ENCODE measurements at regions not wholly inside any gene's neighbourhood (a gene's known extent, or its start where the extent isn't known, plus 50 kb on each side); places are given as distances from the start of the nearest gene placed in this dataset.

DNA sequence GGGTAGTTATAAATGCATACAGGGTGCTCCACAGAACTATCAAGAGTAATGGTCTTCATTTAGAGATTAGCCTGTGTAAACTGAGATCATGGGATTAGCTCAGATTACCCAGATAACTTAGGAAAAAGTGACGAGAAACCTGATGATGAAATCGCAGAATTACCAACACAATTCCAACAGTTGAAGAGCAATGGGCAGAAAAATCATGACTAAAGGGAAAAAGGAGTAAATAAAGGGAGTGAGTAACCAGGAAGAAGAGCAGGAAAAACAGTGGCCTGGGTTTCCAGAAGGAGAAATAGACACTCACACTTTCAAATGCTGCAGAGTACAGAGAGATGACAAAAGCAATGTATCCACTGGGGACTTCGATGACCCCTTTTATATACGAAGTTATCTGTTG, 817.3 kb downstream of the TRIML1 start:
- ChIA-PET CTCF (no interaction called here), POLR2A (no interaction called here)
- ATAC-seq = no peak
- H3K27me3 ChIP-seq (ENCODE audit: control insufficient read depth, insufficient read depth, low read length) = no peaks in the 10 kb centered on the region
- H3K4me1 ChIP-seq (ENCODE audit: control insufficient read depth, insufficient read depth, low read length) = no peaks in the 10 kb centered on the region
- no peaks in the 10 kb centered on the region for H3K36me3 ChIP-seq (ENCODE audit: control insufficient read depth, insufficient read depth, low read length)
- H3K4me3 ChIP-seq (ENCODE audit: low read depth in 2 of 2, low read length in 2 of 2) = no peak overlapping the region
- H3K27ac ChIP-seq (ENCODE audit: low read length) = no peak overlapping the region
- no TSS peak for BruUV-seq (replicated peaks)
- H3K9me3 ChIP-seq (ENCODE audit: control insufficient read depth, insufficient read depth, low read depth, low read length) = no peaks in the 10 kb centered on the region
- DNase-seq (ENCODE audit: low read depth, low spot score) = no peak
- TF ChIP-seq TCF7L2 (IDR thresholded peaks at IDR 0.05; ENCODE audit: low read depth, low read length) (no peak), POLR2AphosphoS5 (IDR thresholded peaks at IDR 0.05; ENCODE audit: low read depth, low read length) (no peak), SIN3A (IDR thresholded peaks at IDR 0.05; ENCODE audit: borderline replicate concordance, insufficient read depth, low read depth, low read length) (no peak)
- TF ChIP-seq, protein P1, sequence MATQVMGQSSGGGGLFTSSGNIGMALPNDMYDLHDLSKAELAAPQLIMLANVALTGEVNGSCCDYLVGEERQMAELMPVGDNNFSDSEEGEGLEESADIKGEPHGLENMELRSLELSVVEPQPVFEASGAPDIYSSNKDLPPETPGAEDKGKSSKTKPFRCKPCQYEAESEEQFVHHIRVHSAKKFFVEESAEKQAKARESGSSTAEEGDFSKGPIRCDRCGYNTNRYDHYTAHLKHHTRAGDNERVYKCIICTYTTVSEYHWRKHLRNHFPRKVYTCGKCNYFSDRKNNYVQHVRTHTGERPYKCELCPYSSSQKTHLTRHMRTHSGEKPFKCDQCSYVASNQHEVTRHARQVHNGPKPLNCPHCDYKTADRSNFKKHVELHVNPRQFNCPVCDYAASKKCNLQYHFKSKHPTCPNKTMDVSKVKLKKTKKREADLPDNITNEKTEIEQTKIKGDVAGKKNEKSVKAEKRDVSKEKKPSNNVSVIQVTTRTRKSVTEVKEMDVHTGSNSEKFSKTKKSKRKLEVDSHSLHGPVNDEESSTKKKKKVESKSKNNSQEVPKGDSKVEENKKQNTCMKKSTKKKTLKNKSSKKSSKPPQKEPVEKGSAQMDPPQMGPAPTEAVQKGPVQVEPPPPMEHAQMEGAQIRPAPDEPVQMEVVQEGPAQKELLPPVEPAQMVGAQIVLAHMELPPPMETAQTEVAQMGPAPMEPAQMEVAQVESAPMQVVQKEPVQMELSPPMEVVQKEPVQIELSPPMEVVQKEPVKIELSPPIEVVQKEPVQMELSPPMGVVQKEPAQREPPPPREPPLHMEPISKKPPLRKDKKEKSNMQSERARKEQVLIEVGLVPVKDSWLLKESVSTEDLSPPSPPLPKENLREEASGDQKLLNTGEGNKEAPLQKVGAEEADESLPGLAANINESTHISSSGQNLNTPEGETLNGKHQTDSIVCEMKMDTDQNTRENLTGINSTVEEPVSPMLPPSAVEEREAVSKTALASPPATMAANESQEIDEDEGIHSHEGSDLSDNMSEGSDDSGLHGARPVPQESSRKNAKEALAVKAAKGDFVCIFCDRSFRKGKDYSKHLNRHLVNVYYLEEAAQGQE (IDR thresholded peaks at IDR 0.05; ENCODE audit: insufficient read depth in 1 of 2, low read depth in 2 of 2, low read length in 1 of 2) = no peak
- TF ChIP-seq, protein P2, sequence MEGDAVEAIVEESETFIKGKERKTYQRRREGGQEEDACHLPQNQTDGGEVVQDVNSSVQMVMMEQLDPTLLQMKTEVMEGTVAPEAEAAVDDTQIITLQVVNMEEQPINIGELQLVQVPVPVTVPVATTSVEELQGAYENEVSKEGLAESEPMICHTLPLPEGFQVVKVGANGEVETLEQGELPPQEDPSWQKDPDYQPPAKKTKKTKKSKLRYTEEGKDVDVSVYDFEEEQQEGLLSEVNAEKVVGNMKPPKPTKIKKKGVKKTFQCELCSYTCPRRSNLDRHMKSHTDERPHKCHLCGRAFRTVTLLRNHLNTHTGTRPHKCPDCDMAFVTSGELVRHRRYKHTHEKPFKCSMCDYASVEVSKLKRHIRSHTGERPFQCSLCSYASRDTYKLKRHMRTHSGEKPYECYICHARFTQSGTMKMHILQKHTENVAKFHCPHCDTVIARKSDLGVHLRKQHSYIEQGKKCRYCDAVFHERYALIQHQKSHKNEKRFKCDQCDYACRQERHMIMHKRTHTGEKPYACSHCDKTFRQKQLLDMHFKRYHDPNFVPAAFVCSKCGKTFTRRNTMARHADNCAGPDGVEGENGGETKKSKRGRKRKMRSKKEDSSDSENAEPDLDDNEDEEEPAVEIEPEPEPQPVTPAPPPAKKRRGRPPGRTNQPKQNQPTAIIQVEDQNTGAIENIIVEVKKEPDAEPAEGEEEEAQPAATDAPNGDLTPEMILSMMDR (IDR thresholded peaks at IDR 0.05) = no peak
- in situ Hi-C loops (cut with HindIII; ENCODE audit: low pct_unique_long_range_greater_than_20kb, low sequenced_read_pairs) (no loop called here), intact Hi-C loops (cut with micrococcal nuclease; ENCODE audit: unreplicated experiment) (no loop called here)

DNA sequence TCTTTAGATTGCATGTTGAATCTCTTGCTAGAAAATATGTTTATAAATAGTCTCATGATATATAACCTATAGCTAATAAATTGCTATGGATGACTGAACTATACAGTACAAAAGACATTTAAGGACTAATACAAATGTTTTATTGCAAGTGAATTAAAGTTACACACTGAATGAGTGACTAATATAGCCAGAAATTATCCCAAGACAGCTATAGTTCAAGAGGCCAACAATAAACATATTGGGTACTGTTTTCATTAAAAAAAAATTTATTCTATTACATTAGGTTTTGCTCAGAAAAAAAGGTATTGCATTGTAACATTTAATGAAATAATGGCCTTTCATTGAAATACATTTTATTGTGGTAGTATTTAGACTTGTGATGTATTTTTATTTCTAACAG, 819.1 kb downstream of the TRIML1 start:
- no peak for DNase-seq (ENCODE audit: low read depth, low spot score)

More for the DNA sequence above, 819.1 kb downstream of the TRIML1 start:
- no peaks in the 10 kb centered on the region for H3K4me1 ChIP-seq (ENCODE audit: control insufficient read depth, insufficient read depth, low read length)
- no peak overlapping the region for H3K27ac ChIP-seq (ENCODE audit: low read length)
- TF ChIP-seq, protein P1 (IDR thresholded peaks at IDR 0.05; ENCODE audit: insufficient read depth in 1 of 2, low read depth in 2 of 2, low read length in 1 of 2) = no peak
- TF ChIP-seq TCF7L2 (IDR thresholded peaks at IDR 0.05; ENCODE audit: low read depth, low read length) (no peak), SIN3A (IDR thresholded peaks at IDR 0.05; ENCODE audit: borderline replicate concordance, insufficient read depth, low read depth, low read length) (no peak), POLR2AphosphoS5 (IDR thresholded peaks at IDR 0.05; ENCODE audit: low read depth, low read length) (no peak)
- TF ChIP-seq, protein P2 (IDR thresholded peaks at IDR 0.05) = no peak
- POLR2A ChIA-PET = no interaction called here
- intact Hi-C loops (cut with micrococcal nuclease; ENCODE audit: unreplicated experiment) (no loop called here), in situ Hi-C loops (cut with HindIII; ENCODE audit: low pct_unique_long_range_greater_than_20kb, low sequenced_read_pairs) (no loop called here)
- no peaks in the 10 kb centered on the region for H3K9me3 ChIP-seq (ENCODE audit: control insufficient read depth, insufficient read depth, low read depth, low read length)
- no peaks in the 10 kb centered on the region for H3K36me3 ChIP-seq (ENCODE audit: control insufficient read depth, insufficient read depth, low read length)
- H3K27me3 ChIP-seq (ENCODE audit: control insufficient read depth, insufficient read depth, low read length) = no peaks in the 10 kb centered on the region
- no TSS peak for BruUV-seq (replicated peaks)
- H3K4me3 ChIP-seq (ENCODE audit: low read depth in 2 of 2, low read length in 2 of 2) = no peak overlapping the region
- CTCF ChIA-PET = no interaction called here
- ATAC-seq = no peak
